Hepatocyte (in vitro differentiated cells): ENCODE measurements at regions not wholly inside any gene's neighbourhood (a gene's known extent, or its start where the extent isn't known, plus 50 kb on each side); places are given as distances from the start of the nearest gene placed in this dataset.

Experiments
- CTCF ChIP-seq: fragments of 200-600 bp; sonication (generic); IDR thresholded peaks from 2 replicates; pipeline ENCODE4 v1.5.1; 2016; ENCODE audit warnings: antibody characterized with exemption, mild to moderate bottlenecking; ENCODE audit not compliant: poor library complexity
- EZH2 ChIP-seq: fragments of 200-600 bp; sonication (generic); IDR thresholded peaks from 2 replicates; pipeline ENCODE4 v1.6.1; 2016; ENCODE audit warnings: antibody characterized with exemption, mild to moderate bottlenecking, borderline replicate concordance
- EZH2phosphoT487 ChIP-seq: fragments of 200-600 bp; sonication (generic); IDR thresholded peaks from one replicate; pipeline ENCODE4 v1.6.1; 2018; ENCODE audit warnings: antibody characterized with exemption, mild to moderate bottlenecking, low read depth, moderate library complexity; ENCODE audit not compliant: unreplicated experiment, severe bottlenecking

- TF ChIP-seq CTCF (no peak), EZH2phosphoT487 (no peak), EZH2 (no peak)
Measured at GRCh38 chr7:24039991-24040624, 243.9 kb upstream of the NPY start.
